Stimulated activated memory B cell treated with anti-CD40 and anti-IgM and Interleukin-4, amounts not matched to agents 10 μg/mL and 1 μg/mL and 100 μg/mL, for 72 hours (primary cell): ENCODE measurements at regions not wholly inside any gene's neighbourhood (a gene's known extent, or its start where the extent isn't known, plus 50 kb on each side); places are given as distances from the start of the nearest gene placed in this dataset.
"Not testable (repeated sequence)": the region's sequence is repeated elsewhere in the genome, so short reads cannot be mapped to it uniquely, and the experiment has no call there.

Source experiments
- ATAC-seq: fragments of 150-1000 bp; cut with Tn5 transposase; 2 replicates; pipeline ENCODE4 v1.10.0; 2021
- H3K27ac Mint-ChIP-seq: one replicate; pipeline ENCODE4 v1.8.0; 2022; ENCODE audit warnings: mild to moderate bottlenecking, mixed read lengths
- H3K27me3 Mint-ChIP-seq: one replicate; pipeline ENCODE4 v1.8.0; 2022; ENCODE audit warnings: mixed read lengths
- H3K36me3 Mint-ChIP-seq: one replicate; pipeline ENCODE4 v1.8.0; 2022; ENCODE audit warnings: mixed read lengths
- H3K4me1 Mint-ChIP-seq: one replicate; pipeline ENCODE4 v1.8.0; 2022; ENCODE audit warnings: mixed read lengths
- H3K4me3 Mint-ChIP-seq: one replicate; pipeline ENCODE4 v1.8.0; 2022; ENCODE audit warnings: mild to moderate bottlenecking, moderate library complexity, mixed read lengths
- H3K9me3 Mint-ChIP-seq: one replicate; pipeline ENCODE4 v1.8.0; 2022; ENCODE audit warnings: mixed read lengths

- H3K4me1 Mint-ChIP-seq: no peaks in the 10 kb centered on the region
- no peak for ATAC-seq
- no peaks in the 10 kb centered on the region for H3K36me3 Mint-ChIP-seq
- no peaks in the 10 kb centered on the region for H3K9me3 Mint-ChIP-seq
- no peaks in the 10 kb centered on the region for H3K27me3 Mint-ChIP-seq
- H3K4me3 Mint-ChIP-seq: no peak overlapping the region
- no peak overlapping the region for H3K27ac Mint-ChIP-seq
Measured at GRCh38 chr10:61612450-61612849, 50.3 kb upstream of the CABCOCO1 start.

- Mint-ChIP-seq H3K4me1 (no peaks in the 10 kb centered on the region), H3K4me3 (no peak overlapping the region)
- ATAC-seq: no peak
Measured at GRCh38 chr10:61612009-61612408, 50.7 kb upstream of the CABCOCO1 start.

GRCh38 chr10:61609701-61610100 lies 53.0 kb upstream of the CABCOCO1 start:
- H3K4me1 Mint-ChIP-seq: no peaks in the 10 kb centered on the region
- ATAC-seq: no peak
- H3K27me3 Mint-ChIP-seq: peaks cover 15% of the 10 kb centered on the region
- H3K9me3 Mint-ChIP-seq: no peaks in the 10 kb centered on the region
- no peak overlapping the region for H3K27ac Mint-ChIP-seq
- H3K4me3 Mint-ChIP-seq: no peak overlapping the region
- no peaks in the 10 kb centered on the region for H3K36me3 Mint-ChIP-seq

More at GRCh38 chr10:61612009-61612408, 50.7 kb upstream of the CABCOCO1 start:
- Mint-ChIP-seq H3K36me3 (no peaks in the 10 kb centered on the region), H3K27ac (no peak overlapping the region), H3K9me3 (no peaks in the 10 kb centered on the region), H3K27me3 (no peaks in the 10 kb centered on the region)

- no peaks in the 10 kb centered on the region for H3K36me3 Mint-ChIP-seq
- H3K27ac Mint-ChIP-seq: no peak overlapping the region
- no peaks in the 10 kb centered on the region for H3K9me3 Mint-ChIP-seq
Measured at GRCh38 chr10:61608255-61609033, 54.3 kb upstream of the CABCOCO1 start.

GRCh38 chr10:61606959-61607907 lies 55.5 kb upstream of the CABCOCO1 start:
- peaks cover 15% of the 10 kb centered on the region for H3K27me3 Mint-ChIP-seq
- no peak overlapping the region for H3K4me3 Mint-ChIP-seq
- no peaks in the 10 kb centered on the region for H3K9me3 Mint-ChIP-seq
- H3K27ac Mint-ChIP-seq: no peak overlapping the region
- H3K36me3 Mint-ChIP-seq: no peaks in the 10 kb centered on the region
- no peaks in the 10 kb centered on the region for H3K4me1 Mint-ChIP-seq
- no peak for ATAC-seq

More at GRCh38 chr10:61608255-61609033, 54.3 kb upstream of the CABCOCO1 start:
- H3K4me3 Mint-ChIP-seq: no peak overlapping the region
- peaks cover 15% of the 10 kb centered on the region for H3K27me3 Mint-ChIP-seq
- ATAC-seq: no peak
- H3K4me1 Mint-ChIP-seq: no peaks in the 10 kb centered on the region

- Mint-ChIP-seq H3K27me3 (peaks cover 15% of the 10 kb centered on the region), H3K4me3 (no peak overlapping the region), H3K9me3 (no peaks in the 10 kb centered on the region), H3K36me3 (no peaks in the 10 kb centered on the region), H3K27ac (no peak overlapping the region), H3K4me1 (no peaks in the 10 kb centered on the region)
- ATAC-seq: no peak
Measured at GRCh38 chr10:61605221-61605620, 57.5 kb upstream of the CABCOCO1 start.

- ATAC-seq: no peak
- Mint-ChIP-seq H3K27me3 (peaks cover 17% of the 10 kb centered on the region), H3K9me3 (no peaks in the 10 kb centered on the region), H3K36me3 (no peaks in the 10 kb centered on the region), H3K4me3 (no peak overlapping the region), H3K27ac (no peak overlapping the region), H3K4me1 (no peaks in the 10 kb centered on the region)
Measured at GRCh38 chr10:61600399-61600798, 62.3 kb upstream of the CABCOCO1 start.

- Mint-ChIP-seq H3K36me3 (no peaks in the 10 kb centered on the region), H3K9me3 (no peaks in the 10 kb centered on the region)
- ATAC-seq: no peak
Measured at GRCh38 chr10:61594430-61594829, 68.3 kb upstream of the CABCOCO1 start.

GRCh38 chr10:61592581-61592980 lies 70.1 kb upstream of the CABCOCO1 start:
- Mint-ChIP-seq H3K9me3 (no peaks in the 10 kb centered on the region), H3K4me1 (peaks cover 12% of the 10 kb centered on the region), H3K4me3 (no peak overlapping the region), H3K27ac (no peak overlapping the region), H3K36me3 (no peaks in the 10 kb centered on the region), H3K27me3 (peaks cover 10% of the 10 kb centered on the region)
- no peak for ATAC-seq

More at GRCh38 chr10:61594430-61594829, 68.3 kb upstream of the CABCOCO1 start:
- Mint-ChIP-seq H3K4me3 (no peak overlapping the region), H3K4me1 (peaks cover 5% of the 10 kb centered on the region), H3K27me3 (peaks cover 10% of the 10 kb centered on the region), H3K27ac (no peak overlapping the region)

- H3K27me3 Mint-ChIP-seq: no peaks in the 10 kb centered on the region
- H3K9me3 Mint-ChIP-seq: no peaks in the 10 kb centered on the region
- H3K36me3 Mint-ChIP-seq: no peaks in the 10 kb centered on the region
- no peak overlapping the region for H3K27ac Mint-ChIP-seq
- ATAC-seq: no peak
- peaks cover 12% of the 10 kb centered on the region for H3K4me1 Mint-ChIP-seq
- no peak overlapping the region for H3K4me3 Mint-ChIP-seq
Measured at GRCh38 chr10:61589547-61590243, 73.0 kb upstream of the CABCOCO1 start.

- Mint-ChIP-seq H3K27me3 (no peaks in the 10 kb centered on the region), H3K36me3 (no peaks in the 10 kb centered on the region), H3K9me3 (no peaks in the 10 kb centered on the region), H3K4me1 (peaks cover 12% of the 10 kb centered on the region), H3K4me3 (no peak overlapping the region), H3K27ac (no peak overlapping the region)
- ATAC-seq: peak; percentile 25
Measured at GRCh38 chr10:61588770-61589211, 73.9 kb upstream of the CABCOCO1 start.

- ATAC-seq: peak; percentile 34
- Mint-ChIP-seq H3K9me3 (no peaks in the 10 kb centered on the region), H3K27me3 (no peaks in the 10 kb centered on the region), H3K4me1 (peaks cover 12% of the 10 kb centered on the region), H3K4me3 (no peak overlapping the region), H3K27ac (no peak overlapping the region), H3K36me3 (no peaks in the 10 kb centered on the region)
Measured at GRCh38 chr10:61586829-61587228, 75.9 kb upstream of the CABCOCO1 start.

GRCh38 chr10:61580608-61581007 lies 82.1 kb upstream of the CABCOCO1 start:
- Mint-ChIP-seq H3K27ac (no peak overlapping the region), H3K4me1 (peaks cover 2% of the 10 kb centered on the region)

GRCh38 chr10:61570204-61570603 lies 92.5 kb upstream of the CABCOCO1 start:
- ATAC-seq, H3K9me3 Mint-ChIP-seq, H3K27me3 Mint-ChIP-seq, H3K36me3 Mint-ChIP-seq, H3K27ac Mint-ChIP-seq, H3K4me1 Mint-ChIP-seq, H3K4me3 Mint-ChIP-seq: not testable (repeated sequence)

More at GRCh38 chr10:61580608-61581007, 82.1 kb upstream of the CABCOCO1 start:
- Mint-ChIP-seq H3K4me3 (no peak overlapping the region), H3K36me3 (no peaks in the 10 kb centered on the region), H3K9me3 (no peaks in the 10 kb centered on the region), H3K27me3 (no peaks in the 10 kb centered on the region)
- no peak for ATAC-seq

- H3K27me3 Mint-ChIP-seq: no peaks in the 10 kb centered on the region
- no peaks in the 10 kb centered on the region for H3K36me3 Mint-ChIP-seq
- ATAC-seq: no peak
- no peaks in the 10 kb centered on the region for H3K4me1 Mint-ChIP-seq
- H3K4me3 Mint-ChIP-seq: no peak overlapping the region
- peaks cover 3% of the 10 kb centered on the region for H3K9me3 Mint-ChIP-seq
- no peak overlapping the region for H3K27ac Mint-ChIP-seq
Measured at GRCh38 chr10:61567729-61568128, 95.0 kb upstream of the CABCOCO1 start.
